ES-I3 (cell line): ENCODE measurements at regions not wholly inside any gene's neighbourhood (a gene's known extent, or its start where the extent isn't known, plus 50 kb on each side); places are given as distances from the start of the nearest gene placed in this dataset.
"Not testable (repeated sequence)": the region's sequence is repeated elsewhere in the genome, so short reads cannot be mapped to it uniquely, and the experiment has no call there.

Experiments used
- H3K36me3 ChIP-seq: 2 replicates; pipeline ENCODE4 v1.6.1; 2013; ENCODE audit warnings: mild to moderate bottlenecking, low read length, control low read depth, moderate library complexity; ENCODE audit not compliant: insufficient read depth
- H3K4me1 ChIP-seq: 2 replicates; pipeline ENCODE4 v1.6.1; 2013; ENCODE audit warnings: mild to moderate bottlenecking, control low read depth, low read length; ENCODE audit not compliant: insufficient read depth
- H3K9ac ChIP-seq: 2 replicates; pipeline ENCODE4 v1.6.1; 2013; ENCODE audit warnings: low read depth, mild to moderate bottlenecking, low read length, moderate library complexity
- H3K9me3 ChIP-seq: 2 replicates; pipeline ENCODE4 v1.6.1; 2013; ENCODE audit warnings: mild to moderate bottlenecking, low read length, moderate library complexity; ENCODE audit not compliant: control insufficient read depth, insufficient read depth

DNA sequence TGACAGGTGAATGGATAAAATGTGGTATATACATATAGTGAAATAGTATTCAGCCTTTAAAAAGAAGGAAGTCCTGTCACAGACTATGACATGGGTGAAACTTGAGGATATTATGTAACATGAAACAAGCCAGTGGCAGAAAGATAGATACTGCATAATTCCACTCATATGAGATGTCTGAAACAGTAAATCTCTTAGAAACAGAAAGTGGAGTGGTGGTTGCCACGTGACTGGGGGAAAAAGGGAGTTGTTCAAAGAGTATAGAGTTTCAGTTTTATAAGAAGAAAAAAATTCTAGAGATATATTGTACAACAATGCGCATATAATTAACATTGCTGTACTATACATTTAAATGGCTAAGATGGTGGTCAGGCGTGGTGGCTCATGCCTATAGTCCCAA lies 178.2 kb upstream of the ATP5MC3 start:
- Histone ChIP-seq H3K36me3 (no peaks in the 10 kb centered on the region), H3K9me3 (no peaks in the 10 kb centered on the region), H3K4me1 (no peaks in the 10 kb centered on the region), H3K9ac (no peak overlapping the region)

DNA sequence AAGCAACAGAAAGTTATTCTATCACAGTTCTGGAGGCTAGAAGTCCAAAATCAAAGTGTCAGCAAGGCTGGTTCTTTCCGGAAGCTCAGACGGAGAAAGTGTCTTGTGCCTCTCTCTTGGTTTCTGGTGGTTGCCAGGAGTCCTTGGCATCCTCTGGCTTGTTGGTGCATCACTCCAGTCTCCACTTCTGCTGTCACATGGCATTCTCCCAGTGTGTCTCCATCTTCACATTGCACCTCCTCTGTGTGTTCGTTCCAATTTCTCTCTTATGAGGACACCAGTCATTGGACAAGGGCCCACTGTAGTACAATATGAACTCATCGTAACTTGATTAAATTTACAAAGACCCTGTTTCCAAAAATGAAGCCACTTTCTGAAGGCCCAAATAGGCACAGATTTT lies 175.4 kb upstream of the ATP5MC3 start:
- Histone ChIP-seq H3K9me3 (no peaks in the 10 kb centered on the region), H3K9ac (no peak overlapping the region), H3K4me1 (no peaks in the 10 kb centered on the region), H3K36me3 (no peaks in the 10 kb centered on the region)

DNA sequence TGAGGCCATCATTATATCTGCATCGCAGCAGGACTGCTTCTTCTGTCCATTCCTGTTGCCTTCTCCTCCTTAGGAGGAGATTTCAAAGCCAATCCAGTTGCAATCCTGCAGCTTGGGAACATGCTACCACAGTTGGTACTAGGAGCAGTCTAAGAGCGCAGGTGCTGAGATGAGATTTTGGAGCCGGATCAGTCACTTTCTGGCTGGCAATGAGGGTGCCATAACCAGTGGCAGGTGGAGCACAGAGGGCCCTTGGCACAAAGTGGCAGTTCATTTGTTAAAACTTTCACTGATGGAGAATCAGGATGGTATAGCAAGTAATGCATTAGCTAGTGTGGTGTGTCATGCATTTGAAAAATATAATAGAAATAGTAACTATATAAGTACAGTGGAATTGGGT lies 173.7 kb upstream of the ATP5MC3 start:
- H3K4me1 ChIP-seq = no peaks in the 10 kb centered on the region
- no peaks in the 10 kb centered on the region for H3K9me3 ChIP-seq
- no peak overlapping the region for H3K9ac ChIP-seq
- no peaks in the 10 kb centered on the region for H3K36me3 ChIP-seq

DNA sequence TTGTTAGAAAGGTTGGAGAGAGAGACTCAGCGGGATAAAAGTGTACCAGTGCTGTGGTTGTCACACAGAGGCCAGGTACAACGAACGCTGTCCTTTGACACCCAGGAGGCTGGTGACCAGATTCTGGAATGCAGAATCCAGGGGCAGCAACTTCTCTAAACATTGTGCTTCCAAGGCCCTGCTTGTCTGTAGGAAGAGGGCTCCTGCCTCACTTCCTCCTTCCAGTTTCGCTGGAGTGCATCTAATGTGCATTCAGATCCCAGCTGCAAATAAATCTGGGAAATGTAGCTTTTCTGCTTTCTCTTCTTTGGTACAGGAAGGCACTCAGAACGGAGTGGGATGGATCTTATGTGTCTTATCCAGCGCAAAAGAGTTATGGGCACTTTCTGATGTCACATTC lies 171.8 kb upstream of the ATP5MC3 start:
- Histone ChIP-seq H3K4me1 (no peaks in the 10 kb centered on the region), H3K36me3 (no peaks in the 10 kb centered on the region), H3K9me3 (no peaks in the 10 kb centered on the region), H3K9ac (no peak overlapping the region)

DNA sequence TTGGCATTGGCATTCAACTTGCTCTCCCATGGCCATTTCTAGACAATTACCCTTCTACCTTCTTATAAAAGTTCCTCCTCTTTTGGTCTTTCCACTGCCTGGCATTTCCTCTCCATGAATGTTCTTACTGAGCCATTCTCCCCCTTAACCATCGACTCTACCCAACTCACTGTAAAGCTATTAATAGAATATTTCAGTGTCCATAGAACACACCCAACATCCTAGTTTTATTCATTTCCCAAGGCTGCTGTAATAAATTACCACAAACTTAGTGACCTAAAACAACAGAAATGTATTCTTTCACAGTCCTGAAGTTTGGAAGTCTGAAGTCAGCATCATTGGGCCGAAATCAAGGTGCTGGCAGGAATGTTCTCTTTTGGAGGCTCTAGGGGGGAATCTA lies 170.0 kb upstream of the ATP5MC3 start:
- H3K9ac ChIP-seq = no peak overlapping the region
- no peaks in the 10 kb centered on the region for H3K36me3 ChIP-seq
- no peaks in the 10 kb centered on the region for H3K9me3 ChIP-seq
- no peaks in the 10 kb centered on the region for H3K4me1 ChIP-seq

DNA sequence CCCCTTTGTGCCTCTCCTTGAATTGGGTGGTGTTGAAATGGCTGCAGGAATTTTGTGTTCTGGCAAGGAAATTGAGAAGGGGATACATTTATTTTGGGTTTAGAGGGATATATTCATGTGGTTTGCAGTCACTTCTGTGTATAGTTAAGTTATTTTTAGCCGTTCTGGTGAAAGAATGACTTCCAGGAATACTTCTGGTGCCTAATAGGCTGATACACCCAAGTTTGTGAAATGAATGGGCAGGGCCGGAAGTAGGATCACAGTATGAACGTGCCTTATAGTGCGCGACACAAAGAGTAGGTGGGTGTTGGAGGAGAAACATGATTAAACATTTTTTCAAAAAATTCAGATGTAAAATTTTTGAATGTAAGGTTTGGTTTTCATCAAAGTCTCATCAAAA lies 168.6 kb upstream of the ATP5MC3 start:
- Histone ChIP-seq H3K9me3 (no peaks in the 10 kb centered on the region), H3K4me1 (no peaks in the 10 kb centered on the region), H3K9ac (no peak overlapping the region), H3K36me3 (no peaks in the 10 kb centered on the region)

DNA sequence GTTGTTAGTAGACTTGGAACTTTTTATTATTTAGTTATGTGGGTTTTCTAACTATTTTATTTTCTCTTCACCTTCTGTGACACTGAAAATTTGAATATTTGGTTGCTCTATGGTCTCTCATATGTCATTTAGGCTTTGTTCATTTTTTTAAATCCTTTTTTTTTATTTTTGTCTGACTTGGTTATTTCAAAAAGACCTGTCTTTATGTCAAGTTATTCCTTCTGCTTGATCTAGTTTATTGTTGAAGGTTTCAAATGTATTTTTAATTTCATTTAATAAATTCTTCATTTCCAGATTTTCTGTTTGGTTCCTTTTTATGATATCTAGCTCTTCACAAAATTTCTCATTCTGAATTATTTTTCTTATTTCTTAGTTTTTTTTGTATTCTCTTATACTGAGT lies 160.6 kb upstream of the ATP5MC3 start:
- H3K36me3 ChIP-seq = no peaks in the 10 kb centered on the region
- H3K9me3 ChIP-seq = no peaks in the 10 kb centered on the region
- no peak overlapping the region for H3K9ac ChIP-seq
- no peaks in the 10 kb centered on the region for H3K4me1 ChIP-seq

DNA sequence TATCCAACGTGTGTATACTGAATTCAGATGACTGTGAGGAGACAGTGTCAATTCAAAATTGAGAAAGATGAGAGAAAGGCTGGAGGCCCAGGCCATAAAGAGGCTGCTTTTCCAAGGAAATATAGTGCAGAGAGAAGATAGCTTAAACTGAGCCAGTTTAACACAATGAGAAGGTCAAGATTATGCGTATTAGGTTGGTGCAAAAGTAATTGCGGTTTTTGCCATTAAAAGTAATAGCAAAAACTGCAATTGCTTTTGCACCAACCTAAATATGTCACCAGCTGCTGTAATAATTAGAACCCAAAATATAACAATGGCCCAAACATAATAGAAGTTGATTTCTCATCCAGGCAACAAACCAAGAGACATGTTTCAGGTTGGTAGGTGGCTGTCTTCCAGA lies 148.7 kb upstream of the ATP5MC3 start:
- Histone ChIP-seq H3K9ac (no peak overlapping the region), H3K9me3 (no peaks in the 10 kb centered on the region; the same call in 1 of the 2 replicates), H3K36me3 (no peaks in the 10 kb centered on the region), H3K4me1 (no peaks in the 10 kb centered on the region)

DNA sequence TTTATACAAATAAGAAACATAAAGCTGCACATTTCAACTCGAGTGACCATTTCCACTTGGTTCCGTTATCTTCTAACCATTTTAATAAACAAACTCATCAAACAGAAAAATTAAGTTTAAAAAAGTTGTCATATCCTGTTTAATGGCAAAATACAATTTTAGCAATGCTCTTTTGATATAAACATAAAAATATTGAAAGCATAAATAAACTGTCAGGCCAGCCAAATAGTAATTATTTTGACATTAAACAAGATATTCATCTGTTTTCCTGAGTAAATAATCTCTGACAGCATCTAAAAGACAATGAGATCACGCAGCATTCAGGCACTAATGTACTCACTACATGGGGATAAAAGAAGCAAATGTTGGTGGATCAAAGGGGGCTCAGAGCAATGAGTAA lies 145.3 kb upstream of the ATP5MC3 start:
- H3K36me3 ChIP-seq = no peaks in the 10 kb centered on the region
- no peaks in the 10 kb centered on the region for H3K4me1 ChIP-seq
- H3K9ac ChIP-seq = no peak overlapping the region
- no peaks in the 10 kb centered on the region; the same call in 1 of the 2 replicates for H3K9me3 ChIP-seq

DNA sequence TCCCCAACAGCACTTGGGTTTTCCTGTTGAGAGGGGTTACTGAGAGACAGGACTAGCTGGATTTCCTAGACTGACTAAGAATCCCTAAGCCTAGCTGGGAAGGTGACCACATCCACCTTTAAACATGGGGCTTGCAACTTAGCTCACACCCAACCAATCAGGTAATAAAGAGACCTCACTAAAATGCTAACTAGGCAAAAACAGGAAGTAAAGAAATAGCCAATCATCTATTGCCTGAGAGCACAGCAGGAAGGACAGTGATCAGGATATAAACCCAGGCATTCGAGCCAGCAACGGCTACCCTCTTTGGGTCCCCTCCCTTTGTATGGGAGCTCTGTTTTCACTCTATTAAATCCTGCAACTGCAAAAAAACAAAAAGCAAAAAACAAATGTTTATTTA lies 144.7 kb upstream of the ATP5MC3 start:
- not testable (repeated sequence) for H3K9ac ChIP-seq, H3K4me1 ChIP-seq, H3K36me3 ChIP-seq, H3K9me3 ChIP-seq

DNA sequence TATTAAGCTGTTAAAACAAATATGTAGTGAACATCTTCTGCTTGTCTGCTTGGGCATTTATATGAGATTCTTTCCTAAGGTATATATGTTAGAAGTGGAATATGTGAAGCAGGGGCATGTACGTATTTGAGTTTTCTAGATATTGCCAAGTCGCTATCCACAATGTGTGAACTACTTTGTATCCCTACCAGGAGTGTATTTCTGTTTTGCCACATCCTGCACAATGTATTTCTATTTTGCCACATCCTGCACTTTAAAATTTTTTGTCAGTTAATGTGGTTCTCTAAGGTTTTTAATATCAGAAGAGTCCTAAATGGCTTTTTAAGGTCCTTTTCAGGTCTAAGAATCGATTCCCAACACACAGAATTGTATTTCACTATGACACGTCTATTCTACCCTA lies 141.7 kb upstream of the ATP5MC3 start:
- no peaks in the 10 kb centered on the region for H3K36me3 ChIP-seq
- no peaks in the 10 kb centered on the region; the same call in 1 of the 2 replicates for H3K9me3 ChIP-seq
- H3K9ac ChIP-seq = no peak overlapping the region
- H3K4me1 ChIP-seq = no peaks in the 10 kb centered on the region

DNA sequence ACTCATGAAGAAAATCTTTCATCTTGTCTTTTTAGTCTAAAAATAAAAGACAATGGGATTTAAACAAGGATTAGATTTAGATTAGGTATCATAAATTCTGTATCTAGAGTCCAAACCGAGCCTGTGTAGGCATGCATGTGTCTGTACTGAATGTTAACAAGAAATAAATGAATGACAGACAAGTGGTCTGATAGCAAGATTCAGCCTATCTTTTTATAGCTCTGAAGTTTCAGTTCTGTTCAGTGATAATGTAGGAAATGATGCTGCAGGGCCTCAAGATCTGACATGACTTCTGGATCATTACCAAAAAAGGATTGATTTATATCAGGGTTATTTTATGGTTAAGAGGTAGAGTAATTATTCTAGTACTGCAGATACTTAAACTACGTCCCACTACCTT lies 137.0 kb upstream of the ATP5MC3 start:
- no peak overlapping the region for H3K9ac ChIP-seq
- no peaks in the 10 kb centered on the region for H3K9me3 ChIP-seq
- H3K4me1 ChIP-seq = no peaks in the 10 kb centered on the region
- no peaks in the 10 kb centered on the region for H3K36me3 ChIP-seq

DNA sequence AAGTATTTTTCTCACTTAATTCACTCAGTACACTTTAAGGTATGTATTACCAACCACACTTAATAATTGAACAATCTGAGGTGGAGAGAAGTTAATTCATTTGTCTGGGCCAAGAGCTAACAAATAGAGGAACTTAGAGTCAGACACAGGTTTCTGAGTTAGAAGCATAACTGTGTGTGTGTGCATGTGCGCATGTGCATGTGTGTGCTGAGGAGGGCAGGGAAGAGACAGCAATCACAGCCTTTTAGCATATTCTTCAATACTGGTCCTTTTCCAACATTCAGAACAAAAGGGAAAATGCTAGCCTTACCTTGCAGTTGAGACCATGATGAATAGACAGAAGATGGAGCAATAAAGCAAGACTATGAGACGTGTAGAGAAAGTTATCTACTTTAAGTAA lies 136.2 kb upstream of the ATP5MC3 start:
- Histone ChIP-seq H3K4me1 (no peaks in the 10 kb centered on the region), H3K36me3 (no peaks in the 10 kb centered on the region), H3K9me3 (no peaks in the 10 kb centered on the region)

DNA sequence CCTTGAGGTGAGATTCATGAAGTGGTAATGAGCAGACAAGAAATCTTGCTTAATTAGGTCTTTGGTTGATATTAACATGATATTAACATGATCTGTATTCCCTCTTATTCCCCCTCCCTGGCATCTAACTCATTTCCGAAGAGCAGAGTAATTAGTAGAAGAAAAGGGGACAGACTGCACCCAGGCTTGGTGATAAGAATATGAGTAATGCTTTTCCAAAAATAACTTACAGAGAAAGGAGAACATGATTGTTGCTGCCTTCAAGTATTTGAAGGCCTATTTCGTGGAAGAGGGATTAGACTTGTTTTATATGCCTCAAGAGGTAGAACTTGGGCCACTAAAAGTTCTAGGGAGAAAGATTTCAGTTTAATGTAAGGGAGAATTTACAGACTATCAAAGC lies 130.6 kb upstream of the ATP5MC3 start:
- Histone ChIP-seq H3K9ac (no peak overlapping the region), H3K4me1 (peaks cover 4% of the 10 kb centered on the region; the same call in 1 of the 2 replicates), H3K9me3 (no peaks in the 10 kb centered on the region), H3K36me3 (no peaks in the 10 kb centered on the region)

More for the DNA sequence above, 136.2 kb upstream of the ATP5MC3 start:
- H3K9ac ChIP-seq = no peak overlapping the region

DNA sequence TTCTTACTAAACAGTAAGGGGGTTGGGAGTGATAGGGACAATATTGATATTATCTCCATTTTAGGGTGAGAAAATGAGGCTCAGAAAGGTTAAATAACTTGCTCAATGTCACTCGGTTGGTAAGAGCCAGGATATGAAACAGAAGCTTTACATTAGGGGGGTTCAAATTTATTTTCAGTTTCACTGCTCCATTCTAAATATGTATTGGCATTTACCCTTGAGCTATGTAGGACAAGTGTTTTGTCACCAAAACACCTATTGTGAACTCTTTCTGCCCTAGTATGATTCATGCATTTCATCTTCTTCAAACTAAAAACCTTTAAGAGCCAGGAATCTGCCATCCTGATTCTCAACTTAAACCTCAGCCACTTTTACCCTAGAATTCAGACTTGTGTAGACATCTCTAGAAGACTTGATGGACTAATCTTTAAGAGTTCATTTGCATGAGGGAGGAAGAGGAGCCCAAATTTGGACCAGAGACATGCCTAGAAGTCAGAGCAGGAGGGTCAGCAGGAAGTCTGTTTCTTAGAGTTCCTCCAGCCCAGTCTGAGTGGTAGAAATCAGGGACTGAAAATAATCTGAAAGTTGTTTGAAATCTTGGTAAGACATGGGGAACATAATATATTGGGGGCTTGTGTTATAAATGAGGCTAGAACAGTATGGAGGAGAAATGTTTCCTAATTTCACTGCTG lies 129.4 kb upstream of the ATP5MC3 start:
- H3K9ac ChIP-seq = no peak overlapping the region
- no peaks in the 10 kb centered on the region for H3K36me3 ChIP-seq
- peaks cover 4% of the 10 kb centered on the region; the same call in 1 of the 2 replicates for H3K4me1 ChIP-seq
- H3K9me3 ChIP-seq = no peaks in the 10 kb centered on the region

DNA sequence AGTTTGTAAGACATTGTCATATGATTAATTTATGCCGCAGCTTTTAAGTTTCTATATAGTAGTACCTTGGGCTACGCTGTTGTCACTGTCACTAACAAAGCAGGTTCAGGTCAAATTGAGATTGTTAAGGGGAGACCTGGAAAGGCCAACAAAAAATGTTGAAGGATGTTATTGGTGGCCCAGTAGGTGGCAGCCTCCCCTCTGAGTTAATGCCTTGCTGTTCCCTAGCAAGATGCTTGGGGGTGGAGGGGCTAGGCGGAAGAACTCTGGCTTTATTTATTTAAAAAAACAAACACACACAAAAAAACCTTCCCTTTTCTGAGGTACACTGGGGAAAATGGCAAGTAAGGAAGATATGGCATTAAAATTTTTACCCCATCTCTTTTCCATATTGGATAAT lies 128.3 kb upstream of the ATP5MC3 start:
- Histone ChIP-seq H3K9me3 (no peaks in the 10 kb centered on the region), H3K4me1 (peaks cover 4% of the 10 kb centered on the region; the same call in 1 of the 2 replicates), H3K9ac (no peak overlapping the region), H3K36me3 (no peaks in the 10 kb centered on the region)
